ENCODE measurements at regions not wholly inside any gene's neighbourhood (a gene's known extent, or its start where the extent isn't known, plus 50 kb on each side); places are given as distances from the start of the nearest gene placed in this dataset.

GRCh38 chr21:38088916-38089762 is 167.7 kb upstream of the KCNJ15 start:
- TF ChIP-seq CTCF (IDR thresholded peaks at IDR 0.05): no peak
- TF ChIP-seq ZFX (IDR thresholded peaks at IDR 0.05; ENCODE audit: borderline replicate concordance): no peak

Data from 22Rv1 (cell line).